ENCODE measurements at regions not wholly inside any gene's neighbourhood (a gene's known extent, or its start where the extent isn't known, plus 50 kb on each side); places are given as distances from the start of the nearest gene placed in this dataset.
"Not testable (repeated sequence)": the region's sequence is repeated elsewhere in the genome, so short reads cannot be mapped to it uniquely, and the experiment has no call there.

DNA sequence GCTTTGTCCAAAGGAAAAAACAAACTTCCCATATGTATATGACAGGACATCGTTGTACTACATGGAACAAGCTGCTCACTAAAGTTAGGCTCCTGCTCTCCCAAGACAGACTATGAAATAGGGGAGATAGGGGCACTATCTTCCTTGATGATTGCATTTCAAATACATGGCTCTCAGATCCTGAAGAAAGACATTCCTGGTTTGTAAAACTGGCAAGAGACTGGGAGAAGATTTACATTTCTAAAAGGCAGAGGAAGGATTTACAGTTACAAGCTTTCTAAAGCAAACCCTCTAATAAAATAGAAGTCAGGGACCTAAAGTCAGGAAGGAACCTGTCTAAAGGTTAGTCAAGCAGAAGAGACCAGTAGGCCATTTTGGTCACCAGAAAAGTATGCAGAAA lies 103.7 kb downstream of the SLC17A6 start:
- DNase-seq (ENCODE audit: low read depth): no peak

DNA sequence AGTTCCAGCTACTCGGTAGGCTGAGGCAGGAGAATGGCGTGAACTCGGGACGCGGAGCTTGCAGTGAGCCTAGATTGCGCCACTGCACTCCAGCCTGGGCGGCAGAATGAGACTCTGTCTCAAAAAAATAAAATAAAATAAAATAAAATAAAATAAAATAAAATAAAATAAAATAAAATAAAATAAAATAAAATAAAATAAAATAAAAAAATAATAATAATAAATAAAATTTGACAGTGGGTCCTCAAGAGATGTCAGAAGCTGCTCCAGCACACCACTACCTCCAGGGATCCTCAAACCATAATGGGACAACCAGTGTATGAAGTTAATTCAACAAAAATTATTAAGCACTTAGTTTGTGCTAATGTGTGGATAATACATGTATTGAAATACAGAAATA lies 97.4 kb downstream of the SLC17A6 start:
- DNase-seq (ENCODE audit: low read depth): not testable (repeated sequence)

DNA sequence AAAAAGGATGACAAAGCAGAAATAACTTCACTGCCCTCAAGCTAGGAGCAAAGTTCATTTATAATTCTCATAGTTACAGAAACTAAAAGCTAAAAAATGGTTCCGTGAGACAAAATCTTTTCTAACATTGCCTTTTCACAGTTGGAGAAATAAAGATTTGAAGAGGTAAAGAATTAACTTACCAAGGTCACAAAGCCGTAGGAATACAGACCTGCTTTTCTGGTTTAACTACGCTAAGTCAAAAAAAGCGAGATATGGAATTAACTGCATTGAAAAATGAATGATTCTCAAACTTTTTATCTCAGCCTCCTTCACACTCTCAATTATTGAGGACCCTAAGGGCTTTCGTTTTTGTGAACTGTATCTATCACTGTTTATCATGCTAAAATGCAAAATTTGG lies 95.3 kb downstream of the SLC17A6 start:
- DNase-seq (ENCODE audit: low read depth): no peak

DNA sequence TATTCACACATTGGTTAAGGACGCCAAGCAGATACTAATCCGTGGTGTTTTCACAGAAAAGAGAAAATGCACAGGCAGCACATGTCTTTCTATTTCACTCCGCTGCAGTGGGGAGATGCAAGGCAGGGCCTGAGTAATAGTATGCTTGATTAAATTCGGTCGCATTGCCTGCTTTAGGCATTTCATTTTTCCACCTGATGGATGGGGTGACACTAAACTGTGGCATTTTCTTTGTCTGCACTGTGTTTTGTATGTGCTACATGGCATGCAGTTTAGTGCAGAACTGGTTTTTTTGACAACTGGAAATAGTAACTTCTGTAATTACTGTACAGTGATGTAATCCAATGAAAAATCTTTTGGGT lies 94.9 kb downstream of the SLC17A6 start:
- no peak for DNase-seq (ENCODE audit: low read depth)

DNA sequence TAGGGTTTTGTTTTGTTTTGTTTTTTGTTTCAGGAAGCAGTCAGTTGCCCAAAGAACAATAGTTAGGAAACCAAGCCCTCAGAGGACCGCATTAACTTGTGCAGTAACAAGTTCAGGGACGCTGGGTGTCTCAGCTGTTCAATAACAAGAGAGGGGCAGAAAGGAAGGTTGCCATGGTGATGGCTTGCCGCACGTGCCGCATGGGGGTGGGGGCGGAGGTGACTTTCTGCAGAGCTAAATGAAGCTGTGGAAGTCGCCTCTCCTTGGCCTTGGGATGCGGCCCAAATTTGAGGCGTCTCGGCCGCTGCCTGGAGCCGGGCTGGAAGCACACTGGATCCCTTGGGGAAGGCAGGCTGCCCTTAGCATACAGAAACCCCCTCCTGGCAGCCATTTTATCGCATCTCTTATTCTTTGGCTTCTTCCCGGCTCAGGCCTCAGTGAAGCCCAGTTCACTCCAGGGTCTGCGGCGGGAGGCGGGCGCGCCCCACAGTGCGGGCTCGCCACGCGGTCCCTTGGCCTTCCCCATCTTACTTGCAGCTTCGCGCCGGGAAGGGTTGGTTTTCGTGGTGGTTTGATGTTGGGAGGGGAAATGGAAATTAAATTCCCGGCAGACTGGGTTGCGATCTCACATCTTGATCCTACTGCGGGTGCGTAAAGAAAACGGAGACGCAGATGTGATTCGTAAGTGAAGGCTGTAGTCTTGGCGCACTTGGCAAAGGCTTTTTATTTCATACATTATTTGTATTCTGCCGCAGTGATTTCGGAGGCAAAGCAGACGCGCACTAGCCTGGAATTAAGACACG lies 94.3 kb downstream of the SLC17A6 start:
- DNase-seq (ENCODE audit: low read depth): peak; percentile 3

DNA sequence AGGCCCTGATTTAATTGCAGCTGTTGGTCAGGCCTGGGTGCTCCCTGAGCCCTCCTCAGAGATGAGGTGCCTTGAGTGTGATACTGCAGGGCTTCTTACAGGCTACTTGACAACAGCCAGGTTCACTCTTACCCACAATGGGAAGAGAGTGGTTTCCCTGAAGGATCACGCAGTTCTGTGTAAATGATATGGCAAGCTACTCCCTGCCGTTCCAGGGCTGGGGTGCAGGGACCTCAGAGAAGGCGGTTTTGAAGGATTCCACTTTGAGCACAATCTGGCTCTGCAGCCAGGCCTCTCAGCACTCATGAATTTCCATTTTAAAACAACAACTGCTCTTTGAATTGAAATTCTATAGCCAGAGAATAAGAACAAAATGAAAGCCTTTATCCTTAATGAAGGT lies 92.9 kb downstream of the SLC17A6 start:
- no peak for DNase-seq (ENCODE audit: low read depth)

DNA sequence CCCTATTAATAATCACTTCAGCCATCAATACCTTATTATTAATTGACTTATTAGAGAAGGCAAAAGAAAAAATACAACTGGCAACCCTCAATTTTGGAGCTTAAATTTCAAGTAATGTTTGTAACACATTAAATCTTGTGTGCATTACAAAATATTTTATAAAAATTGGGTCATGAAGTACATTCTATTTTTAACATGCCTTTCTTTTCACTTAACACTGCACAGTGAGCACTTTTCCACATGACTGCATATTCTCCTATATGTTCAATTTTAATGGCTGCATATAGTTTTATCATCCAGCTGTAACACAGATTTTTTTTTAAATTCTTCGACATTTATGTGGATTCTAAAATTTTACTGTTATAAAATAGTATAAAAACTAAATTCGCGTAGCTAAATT lies 92.5 kb downstream of the SLC17A6 start:
- DNase-seq (ENCODE audit: low read depth): no peak

DNA sequence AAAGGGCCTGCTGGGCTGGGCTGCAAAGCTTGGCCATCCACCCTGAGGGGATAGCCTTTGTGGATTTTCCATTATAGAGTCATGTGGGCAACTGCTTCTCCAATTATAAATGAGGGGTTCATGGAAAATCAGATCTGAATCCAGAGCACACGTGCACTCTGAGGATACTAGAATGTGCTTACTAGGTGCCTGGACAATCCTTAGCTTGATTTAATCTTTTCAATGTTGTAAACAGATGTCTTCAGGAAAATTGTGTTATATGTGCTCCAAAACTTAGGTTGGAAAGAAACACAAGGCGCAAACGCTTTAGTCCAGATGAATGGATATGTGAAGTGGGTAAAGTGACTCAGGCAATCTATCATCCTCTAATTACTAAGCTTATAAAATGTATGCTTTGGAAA lies 92.0 kb downstream of the SLC17A6 start:
- DNase-seq (ENCODE audit: low read depth): no peak

Measured in amniotic epithelial cell (primary cell).